ENCODE measurements at regions not wholly inside any gene's neighbourhood (a gene's known extent, or its start where the extent isn't known, plus 50 kb on each side); places are given as distances from the start of the nearest gene placed in this dataset.

DNA sequence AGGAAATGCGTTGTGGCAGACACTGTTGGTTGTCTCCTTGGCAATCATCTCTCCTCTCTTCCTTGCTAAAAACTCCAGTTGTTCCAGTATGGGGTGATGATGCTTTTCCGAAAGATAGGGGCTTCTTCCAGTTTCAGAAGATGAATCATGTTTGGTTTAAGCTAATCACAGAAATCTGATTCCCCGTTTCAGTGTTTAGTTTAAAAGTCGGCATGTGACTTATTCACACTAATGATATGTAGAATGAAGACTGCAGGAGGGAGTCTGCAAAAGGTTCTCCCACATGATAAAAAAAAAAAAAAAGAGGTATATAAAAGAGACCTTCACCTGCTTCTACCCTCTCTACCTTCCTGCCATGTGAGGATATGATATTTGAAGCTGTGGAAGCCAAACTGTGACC is 239.0 kb upstream of the SIX2 start:
- no peak for DNase-seq

DNA sequence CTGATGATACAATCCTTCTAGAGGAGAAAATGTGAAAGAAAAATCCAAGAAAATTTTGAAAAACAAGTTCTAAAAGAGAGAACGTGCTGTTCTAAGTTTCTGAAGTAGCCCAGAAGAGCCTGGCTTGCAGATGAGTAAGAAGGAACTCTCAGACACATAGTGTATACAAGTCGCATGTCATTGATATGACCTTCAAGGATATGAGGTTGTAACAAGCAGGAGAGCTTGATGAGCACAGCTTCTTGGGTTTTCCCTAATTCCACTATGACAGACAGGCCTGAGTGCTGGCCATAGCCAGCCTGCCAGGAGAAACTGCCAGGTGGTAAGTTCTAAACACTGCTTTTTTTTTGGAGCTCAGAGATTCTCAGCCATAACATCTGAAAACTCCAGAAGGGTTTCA is 235.7 kb upstream of the SIX2 start:
- no peak for DNase-seq

DNA sequence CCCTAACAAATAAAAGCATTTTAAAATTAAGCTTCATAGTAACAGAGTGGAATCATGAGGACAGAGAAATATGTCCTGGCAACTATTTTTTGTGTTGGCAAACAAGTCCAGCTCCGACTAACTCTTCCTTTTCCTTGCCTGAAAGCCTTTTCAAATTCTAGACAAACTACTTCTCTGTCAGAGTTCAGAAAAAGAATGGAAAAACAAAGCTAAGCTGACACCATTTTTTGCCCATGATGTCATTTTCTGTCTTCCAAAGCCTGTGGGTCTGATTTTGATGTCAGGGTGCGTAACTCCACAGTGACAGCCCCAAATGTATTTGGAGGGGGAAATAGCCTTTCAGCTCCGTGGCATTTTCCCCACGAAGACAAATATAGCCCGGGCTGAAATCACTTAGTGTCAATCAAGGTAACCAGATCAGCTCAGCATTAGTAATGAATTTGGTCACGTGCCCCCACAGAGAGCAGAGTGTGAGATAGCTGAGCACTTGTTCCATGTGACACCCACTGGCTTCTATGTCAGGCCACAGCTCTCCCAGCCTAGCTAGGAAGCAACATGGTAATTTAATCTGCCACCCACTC is 233.0 kb upstream of the SIX2 start:
- no peak for DNase-seq

DNA sequence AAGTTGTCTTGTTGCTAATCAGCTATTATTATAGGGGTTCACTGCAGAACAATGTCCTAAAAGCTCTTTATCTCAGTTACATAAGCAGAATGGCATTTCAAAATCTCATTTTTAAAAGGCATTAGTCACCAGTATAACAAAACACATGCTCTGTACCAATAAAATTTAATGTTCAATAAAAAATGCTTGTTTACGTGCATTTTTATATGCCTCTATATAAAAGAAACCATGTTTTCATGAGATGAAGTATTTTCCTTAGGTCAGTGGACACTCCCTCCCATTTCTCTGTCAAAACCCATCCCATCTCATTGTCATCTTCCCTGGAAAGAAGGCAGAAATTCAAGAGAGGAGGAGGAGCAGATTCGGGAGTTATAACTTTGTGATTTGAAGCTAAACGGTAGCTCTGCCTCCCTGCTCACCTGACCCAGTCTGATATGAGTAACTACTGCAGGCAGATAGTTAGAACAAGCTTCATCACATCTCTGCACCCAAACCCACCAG is 231.9 kb upstream of the SIX2 start:
- no peak for DNase-seq

DNA sequence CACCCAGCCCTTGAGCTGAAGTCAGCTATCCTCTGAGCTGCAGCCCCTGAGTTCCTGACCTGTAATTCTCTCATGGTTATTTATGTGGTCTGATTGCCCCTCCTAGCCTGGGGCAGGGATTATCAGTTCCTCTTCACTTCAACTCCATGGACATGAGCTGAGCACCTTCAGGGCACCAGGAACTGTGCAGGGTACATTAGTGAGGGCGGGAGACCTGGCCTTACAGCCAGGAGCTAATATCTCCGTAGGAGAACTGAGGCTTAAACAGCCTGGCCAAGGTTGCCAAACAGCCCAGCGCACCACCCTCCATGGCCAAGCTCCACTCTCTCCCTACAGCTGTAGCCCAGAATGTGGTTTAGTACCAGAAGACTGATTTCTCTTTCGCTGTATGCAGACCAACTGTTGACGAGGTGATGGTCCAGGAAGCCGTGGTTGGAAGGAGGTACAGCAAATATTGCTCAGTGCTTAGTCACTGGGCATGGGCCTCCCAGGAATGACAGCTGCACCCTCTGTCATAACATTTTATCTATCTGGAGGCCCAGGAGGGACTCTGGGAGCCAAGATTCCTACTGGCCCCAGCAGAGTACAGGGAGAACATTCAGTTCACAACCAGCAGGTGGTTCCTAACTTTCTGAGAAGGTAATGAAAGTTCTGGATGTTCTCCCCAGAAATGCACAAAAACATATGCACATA is 228.7 kb upstream of the SIX2 start:
- DNase-seq = no peak

DNA sequence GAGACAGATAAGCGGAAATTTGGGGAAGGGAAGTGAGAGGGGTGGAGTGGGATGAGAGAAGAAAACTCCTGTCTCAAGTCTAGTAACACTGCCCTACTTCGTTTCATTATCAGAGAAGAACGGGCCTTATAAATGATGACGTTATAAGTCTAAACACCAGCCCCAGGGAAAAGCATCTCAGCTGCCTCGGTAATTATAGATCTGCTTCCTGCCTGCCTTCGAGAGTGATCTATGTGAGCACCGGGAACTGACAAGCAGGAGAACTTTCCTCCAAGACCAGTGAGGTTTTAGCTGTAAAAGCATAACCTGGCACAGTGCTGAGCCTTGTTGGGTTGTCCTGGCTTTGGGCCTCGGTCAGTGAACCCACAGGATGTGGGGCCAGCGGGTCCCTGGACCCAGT is 227.9 kb upstream of the SIX2 start:
- no peak for DNase-seq

DNA sequence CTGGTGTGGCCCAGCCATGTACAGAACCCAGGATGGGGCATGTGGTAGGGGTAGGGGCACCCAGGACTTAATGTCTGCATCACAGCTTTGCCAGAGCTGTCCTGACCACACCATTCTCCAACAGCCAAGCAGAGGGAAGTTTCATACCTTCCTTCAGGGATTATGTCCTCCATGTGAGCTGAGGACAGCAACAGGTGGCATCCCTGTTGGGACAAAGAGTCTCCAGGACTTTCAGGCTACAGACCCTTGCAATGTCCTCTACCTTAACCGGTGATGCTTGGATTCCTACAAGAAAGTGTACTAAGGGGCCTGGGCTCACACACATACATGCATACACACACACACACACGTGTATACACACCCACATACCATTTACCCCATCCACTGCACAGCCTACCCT is 227.0 kb upstream of the SIX2 start:
- no peak for DNase-seq

DNA sequence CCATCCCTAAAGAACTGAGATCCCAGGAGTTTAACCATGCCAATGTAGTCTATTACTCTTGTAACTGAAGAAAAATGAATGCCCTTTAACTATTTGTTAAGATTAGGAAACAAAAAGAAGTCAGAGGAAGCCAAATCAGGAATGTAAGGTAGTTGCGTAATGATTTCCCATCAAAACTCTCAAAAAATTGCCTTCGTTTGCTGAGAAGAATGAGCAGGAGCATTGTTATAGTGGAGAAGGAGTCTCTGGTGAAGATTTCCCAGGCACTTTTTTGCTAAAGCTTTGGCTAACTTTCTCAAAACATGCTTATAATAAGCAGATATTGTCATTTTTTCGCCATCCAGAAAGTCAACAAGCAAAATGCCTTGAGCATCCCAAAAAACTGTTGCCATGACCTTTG is 224.0 kb upstream of the SIX2 start:
- no peak for DNase-seq

DNA sequence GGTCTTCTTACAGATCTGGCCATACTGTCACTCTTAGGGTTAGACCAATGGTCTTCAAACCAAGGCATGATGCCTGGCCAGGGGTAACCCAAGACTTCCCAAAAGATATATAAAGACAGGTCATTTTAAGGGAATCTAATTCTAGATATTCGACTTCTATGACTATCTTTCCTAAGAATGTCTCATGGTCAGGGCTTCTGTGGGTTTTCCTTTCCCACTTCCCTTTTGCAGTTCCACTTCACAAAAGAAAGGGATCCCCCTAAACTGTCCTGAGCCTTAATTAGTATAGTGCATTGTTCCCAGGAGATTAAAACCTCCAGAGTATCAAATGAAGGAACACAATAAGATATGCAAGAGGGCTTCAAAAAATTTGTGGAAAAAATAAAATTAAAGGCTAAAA is 223.6 kb upstream of the SIX2 start:
- no peak for DNase-seq

DNA sequence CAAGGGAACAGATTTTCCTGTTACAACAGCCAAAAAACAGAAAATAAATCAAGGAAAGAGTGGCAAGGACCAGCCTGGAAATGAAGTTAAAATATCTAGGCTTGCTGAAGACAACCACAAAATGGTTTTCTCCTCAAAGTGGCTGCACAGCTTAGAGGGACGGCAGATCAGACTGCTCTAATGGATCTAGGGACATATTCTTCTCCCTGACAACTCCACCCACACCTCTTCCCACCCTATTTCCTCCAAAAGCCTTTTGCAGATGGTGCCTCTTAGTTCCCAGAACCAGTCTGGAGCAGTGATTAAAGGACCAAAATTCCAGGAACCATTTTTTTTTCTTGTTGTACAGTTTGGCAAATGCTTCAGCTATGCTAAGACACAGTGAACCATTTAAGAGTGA is 220.2 kb upstream of the SIX2 start:
- DNase-seq = no peak

DNA sequence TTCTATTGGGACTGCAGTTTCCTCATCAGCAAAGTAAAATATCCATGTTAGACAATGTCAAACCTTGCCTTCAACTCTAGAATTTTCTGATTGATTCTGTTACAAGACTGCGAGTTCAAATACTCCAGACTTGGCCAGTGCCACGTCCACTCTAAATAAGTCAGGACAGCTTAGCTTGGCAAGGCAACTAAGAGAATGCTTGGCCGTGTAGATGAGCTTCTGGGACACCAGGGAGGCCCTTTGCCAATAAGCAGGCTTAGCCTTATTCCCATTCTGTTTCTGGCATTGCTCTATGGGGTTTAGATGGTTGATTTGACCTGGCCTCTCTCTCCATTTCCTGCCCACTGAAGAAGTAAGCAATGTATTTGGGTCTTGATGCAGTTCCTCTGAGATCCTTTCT is 218.1 kb upstream of the SIX2 start:
- no peak for DNase-seq

DNA sequence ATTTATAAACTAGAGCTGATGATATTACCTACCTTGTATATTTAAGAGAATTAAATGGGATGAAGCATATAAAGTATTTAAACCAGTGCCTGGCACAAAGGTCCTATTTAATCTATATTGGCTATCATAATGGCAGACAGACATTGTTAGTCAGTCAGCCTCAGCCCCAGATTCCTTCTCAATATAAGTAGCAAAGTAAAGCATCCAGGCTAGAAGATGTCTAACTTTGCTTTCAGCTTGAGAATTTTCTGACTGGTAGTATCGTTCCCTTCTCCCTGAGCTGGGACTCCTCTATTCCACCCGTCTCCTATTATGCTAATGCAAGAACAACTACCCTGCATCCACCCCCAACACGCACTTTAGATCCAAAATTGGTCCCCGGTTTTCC is 215.7 kb upstream of the SIX2 start:
- no peak for DNase-seq

DNA sequence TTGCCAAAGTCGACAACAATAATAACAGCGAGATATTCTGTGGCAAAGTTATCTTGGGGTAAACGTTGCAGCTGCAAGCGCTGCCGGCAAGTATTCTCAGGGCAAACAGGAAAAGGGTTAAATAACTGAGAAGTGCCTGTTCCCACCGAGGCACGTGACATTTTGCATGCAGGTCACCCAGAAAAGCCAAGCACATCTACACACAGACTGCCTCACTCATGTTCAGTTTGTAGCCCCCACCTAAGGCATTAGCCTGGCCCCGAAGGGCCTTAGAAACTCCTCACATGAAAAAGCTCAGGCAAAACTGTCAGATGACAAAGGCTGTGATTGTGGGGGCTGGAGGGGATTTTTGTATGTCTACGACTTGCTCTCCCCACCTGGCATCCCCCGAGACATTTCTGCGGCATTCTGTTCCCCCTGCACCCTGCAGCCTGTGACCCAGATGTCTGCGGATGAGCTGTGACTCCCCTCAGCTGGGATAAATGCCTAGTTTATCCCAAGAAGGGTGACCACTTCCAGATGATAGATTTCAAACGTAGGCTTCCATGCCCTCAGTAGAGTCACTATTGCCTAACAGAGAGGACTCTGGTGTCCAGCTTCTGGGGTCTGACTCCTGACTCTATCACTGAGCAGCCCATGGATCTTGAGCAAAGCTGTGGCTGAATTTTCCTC is 215.2 kb upstream of the SIX2 start:
- no peak for DNase-seq

DNA sequence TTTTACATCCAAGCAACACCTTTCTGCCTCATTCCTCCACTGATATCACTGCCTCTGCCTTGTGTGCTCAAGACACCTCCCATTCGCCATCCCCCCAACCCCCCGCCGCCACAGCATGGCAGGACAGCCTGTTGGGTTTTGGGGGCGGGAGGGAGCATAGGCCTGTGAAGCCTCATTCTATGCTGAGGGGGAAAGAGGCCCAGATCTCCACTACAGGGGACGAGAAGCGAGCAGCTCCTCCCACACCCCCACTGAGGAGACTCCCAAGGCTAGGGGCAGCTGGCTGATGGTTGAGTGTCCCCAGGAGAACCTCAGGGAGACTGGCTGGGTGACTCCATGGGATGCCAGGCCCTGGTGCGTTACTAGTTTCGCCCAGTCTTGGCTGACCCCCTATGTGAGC is 214.3 kb upstream of the SIX2 start:
- DNase-seq = no peak

DNA sequence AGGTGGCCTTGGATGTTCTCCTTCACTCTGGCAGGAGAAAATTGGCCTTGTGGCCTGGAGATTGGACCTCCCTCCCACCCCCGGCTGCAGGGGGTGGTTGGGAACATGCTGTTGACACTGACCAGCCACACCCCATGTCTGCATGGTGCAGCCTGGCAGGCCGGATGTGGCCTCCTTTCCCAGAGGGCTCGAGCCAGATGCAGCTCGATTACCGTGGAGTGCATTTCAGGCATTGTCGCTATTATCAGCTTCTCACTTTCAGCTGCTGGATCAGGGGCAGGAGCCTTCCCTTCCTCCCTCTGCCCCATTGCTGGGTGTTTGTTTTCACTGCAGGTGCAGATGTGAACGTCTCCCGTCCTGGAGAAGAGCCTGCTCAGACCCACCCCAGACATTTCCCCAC is 211.0 kb upstream of the SIX2 start:
- DNase-seq = no peak

DNA sequence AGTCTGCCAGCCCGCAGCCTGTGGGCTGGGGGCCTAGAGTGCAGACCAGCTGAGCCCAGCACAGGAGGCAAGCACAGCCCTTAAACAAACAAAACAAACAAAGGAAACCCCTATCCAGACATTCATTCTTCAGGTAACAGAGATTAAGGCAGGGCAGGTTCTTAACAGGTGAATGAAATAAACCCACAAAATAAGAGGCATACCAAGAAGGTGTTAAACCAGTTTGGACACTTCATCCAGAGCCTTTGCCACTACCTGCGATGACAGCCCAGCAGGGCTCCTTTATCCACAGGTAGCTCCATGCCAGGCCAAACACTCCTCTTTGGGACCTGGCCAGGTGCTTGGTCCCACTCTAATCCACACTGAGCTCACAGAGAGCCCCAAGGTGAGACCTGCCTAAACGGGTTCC is 209.7 kb upstream of the SIX2 start:
- DNase-seq = no peak

DNA sequence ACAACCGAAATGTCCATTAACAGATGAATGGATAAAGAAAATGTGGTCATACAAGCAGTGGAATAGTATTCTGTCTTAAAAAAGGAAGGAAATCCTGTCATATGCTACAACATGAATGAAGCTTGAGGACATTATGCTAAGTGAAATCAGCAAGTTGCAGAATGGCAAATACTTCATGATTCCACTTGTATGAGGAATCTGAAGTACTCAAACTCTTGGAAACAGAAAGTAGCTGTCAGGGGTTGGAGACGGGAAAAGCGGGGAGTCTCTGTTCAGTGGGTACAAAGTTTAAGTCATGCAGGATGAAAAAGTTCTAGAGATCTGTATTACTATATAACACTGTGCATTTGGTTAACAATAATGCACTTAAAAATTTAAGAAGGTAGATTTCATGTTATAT is 209.0 kb upstream of the SIX2 start:
- DNase-seq = no peak

DNA sequence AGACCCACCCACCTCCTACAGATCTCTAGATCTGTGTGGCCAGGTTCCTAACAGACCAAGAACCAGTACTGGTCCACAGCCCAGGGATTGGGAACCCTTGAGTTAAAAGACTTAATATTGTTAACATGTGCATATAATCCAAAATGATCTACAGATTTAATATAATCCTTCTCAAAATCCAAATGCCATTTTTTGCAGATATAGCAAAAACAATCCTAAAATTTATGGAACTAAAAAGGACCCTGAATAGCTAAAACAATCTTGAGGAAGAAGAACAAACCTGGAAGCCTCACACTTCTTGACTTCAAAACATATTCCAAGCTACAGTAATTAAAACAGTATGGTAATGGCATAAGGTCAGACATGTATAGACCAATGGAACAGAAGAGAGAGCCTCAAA is 206.9 kb upstream of the SIX2 start:
- DNase-seq = no peak

DNA sequence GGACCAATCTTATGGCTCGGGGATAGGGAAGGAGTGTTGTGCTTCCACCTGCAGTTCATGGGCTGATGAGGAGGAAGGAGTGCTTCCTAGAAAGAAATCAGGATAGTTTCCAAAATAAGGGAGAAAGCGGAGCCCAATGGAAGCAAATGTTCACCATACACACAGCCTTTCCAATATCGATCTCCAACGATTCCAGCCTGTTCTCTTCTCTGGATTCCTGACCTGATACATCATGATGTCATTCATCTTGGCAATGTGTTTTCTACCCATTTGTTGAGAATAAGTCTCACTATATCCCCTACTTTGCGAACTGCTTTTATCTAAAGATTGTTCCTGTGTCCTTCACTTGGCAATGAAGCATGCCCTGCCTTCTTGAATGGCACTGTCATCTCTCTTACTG is 205.3 kb upstream of the SIX2 start:
- no peak for DNase-seq

DNA sequence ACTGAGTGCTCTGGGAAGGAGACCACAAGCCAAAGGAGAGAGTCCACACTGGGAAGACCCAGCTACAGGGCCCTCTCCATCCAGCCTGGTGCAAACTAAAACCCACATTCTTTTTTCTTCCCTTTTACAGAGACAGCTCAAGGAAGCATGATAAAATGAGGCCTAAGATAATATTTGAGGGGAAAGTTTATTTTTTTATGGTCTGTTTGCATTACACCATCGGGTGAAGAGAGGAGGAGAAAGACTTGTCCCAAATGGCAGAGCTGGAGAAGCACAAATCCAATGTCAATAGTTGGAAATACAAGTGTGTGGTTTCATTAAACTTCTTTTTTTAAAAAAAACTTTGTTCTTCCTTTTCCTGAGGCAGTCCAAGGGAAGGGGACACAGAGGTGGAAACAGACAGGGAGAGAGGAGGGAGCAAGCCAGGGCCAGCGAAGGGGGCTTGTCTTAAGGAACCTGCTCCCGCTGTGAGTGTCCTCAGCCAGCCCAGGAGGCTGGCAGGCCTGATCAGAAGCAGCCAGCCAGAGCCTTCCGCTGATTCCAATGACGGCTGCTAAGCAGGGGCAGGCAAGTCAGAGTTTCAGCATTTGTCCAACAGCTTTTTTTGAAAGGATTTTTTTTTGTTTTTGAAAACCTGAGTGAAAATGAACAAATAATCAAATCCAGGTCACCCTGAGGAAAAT is 203.8 kb upstream of the SIX2 start:
- no peak for DNase-seq

DNA sequence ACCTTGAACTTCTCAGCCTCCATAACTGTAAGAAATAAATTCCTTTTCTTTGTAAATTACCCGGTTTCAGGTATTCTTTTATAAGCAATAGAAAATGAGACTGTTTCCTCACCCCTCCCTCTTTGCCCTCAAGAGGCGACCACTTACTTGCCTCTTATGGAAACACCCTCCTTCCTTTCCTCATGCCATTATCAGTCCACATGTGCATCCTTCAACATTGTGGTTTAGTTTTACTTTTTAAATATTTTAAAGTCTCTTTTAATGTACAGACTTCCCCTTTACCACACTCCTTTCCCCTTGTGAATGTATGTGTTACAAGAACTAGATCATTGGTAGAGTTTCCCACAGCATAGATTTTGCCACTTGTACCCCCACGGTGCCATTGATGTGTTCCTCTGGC is 202.4 kb upstream of the SIX2 start:
- no peak for DNase-seq

DNA sequence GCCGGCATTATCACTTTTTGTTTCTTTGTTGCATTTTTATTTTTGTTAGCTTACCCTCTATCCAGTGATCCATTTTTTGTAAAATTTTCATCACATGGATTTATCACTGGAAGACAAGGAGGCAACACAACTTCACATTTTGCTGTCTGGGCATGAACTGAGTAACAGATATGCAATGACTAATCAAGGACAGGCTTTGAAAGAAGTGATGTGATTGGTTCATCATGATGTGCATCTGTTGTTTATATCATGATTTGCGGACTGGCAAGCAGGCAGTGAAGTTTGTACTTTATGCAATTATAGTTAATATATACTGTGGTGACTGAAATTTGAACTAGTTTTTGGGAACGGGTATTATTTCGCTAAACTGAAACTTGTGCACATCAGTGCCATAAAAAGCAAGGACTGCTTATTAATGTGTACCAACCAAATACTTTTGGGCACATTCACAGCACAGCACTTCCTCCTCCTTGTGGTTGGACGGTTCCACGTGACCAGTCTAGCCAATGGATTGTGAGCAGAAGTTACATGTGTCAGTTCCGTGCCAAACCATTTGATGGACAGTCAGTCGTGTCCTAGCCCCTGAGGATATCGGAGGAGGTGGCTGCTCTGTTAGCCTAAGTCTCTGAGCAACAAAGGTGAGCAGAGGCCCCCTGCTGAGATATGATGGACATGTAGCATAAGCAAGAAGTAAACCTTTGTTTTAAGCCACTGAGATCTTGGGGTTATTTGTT is 201.4 kb upstream of the SIX2 start:
- DNase-seq = no peak

DNA sequence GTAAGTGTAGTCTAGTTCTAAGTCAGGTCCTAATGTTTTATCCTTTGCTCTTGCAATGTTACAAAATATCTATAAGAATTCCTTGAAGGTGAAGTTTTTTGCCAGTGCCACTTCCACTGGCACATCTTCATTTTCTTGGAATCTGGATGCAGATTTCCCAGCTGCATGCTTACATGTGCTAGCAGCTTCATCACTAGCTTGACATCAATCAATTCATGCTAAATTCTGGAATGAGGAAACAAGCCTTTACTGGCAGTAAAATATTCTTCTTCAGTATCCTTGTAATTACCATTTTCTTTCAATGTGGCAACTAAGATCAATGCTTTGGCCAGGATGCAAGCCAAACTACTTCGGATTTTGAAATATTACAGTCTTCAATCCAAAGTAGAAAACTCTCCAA is 200.6 kb upstream of the SIX2 start:
- DNase-seq = no peak

Measured in NCI-H1694 treated with DMSO at 0.1 percent for 48 hours (cell line).